ENCODE measurements at regions not wholly inside any gene's neighbourhood (a gene's known extent, or its start where the extent isn't known, plus 50 kb on each side); places are given as distances from the start of the nearest gene placed in this dataset.

DNA sequence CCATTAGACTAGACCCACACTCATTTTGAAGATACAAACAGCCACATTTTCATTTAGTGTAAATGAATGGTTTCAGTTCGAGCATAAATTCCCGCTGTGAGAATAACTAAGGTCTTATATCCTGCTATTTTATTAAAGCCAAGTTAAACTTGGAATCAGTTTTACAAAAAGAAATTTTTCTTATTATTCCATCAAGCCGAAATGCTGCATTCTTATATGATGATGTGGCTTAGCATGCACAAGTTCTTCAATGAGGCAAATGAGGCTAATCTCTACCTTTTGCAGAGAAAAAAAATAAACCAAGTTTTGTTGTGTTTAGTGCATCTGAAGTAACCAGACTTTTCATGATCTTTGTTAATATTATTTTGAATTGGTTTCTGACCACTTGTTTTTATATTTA lies 953.9 kb upstream of the PCDH10 start:
- TF ChIP-seq, protein P1, sequence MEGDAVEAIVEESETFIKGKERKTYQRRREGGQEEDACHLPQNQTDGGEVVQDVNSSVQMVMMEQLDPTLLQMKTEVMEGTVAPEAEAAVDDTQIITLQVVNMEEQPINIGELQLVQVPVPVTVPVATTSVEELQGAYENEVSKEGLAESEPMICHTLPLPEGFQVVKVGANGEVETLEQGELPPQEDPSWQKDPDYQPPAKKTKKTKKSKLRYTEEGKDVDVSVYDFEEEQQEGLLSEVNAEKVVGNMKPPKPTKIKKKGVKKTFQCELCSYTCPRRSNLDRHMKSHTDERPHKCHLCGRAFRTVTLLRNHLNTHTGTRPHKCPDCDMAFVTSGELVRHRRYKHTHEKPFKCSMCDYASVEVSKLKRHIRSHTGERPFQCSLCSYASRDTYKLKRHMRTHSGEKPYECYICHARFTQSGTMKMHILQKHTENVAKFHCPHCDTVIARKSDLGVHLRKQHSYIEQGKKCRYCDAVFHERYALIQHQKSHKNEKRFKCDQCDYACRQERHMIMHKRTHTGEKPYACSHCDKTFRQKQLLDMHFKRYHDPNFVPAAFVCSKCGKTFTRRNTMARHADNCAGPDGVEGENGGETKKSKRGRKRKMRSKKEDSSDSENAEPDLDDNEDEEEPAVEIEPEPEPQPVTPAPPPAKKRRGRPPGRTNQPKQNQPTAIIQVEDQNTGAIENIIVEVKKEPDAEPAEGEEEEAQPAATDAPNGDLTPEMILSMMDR (IDR thresholded peaks at IDR 0.05): no peak
- no peak for TF ChIP-seq POLR2A (IDR thresholded peaks at IDR 0.05)

Measured in Peyer's patch (tissue), 4 donors.